HG03064 (cell line): ENCODE measurements at regions not wholly inside any gene's neighbourhood (a gene's known extent, or its start where the extent isn't known, plus 50 kb on each side); places are given as distances from the start of the nearest gene placed in this dataset.
"Not testable (repeated sequence)": the region's sequence is repeated elsewhere in the genome, so short reads cannot be mapped to it uniquely, and the experiment has no call there.

Experiments
- ATAC-seq: cut with Tn5 transposase; IDR thresholded peaks from one replicate; pipeline ENCODE4 v1.9.1; 2021; ENCODE audit warnings: low read depth; ENCODE audit not compliant: unreplicated experiment

DNA sequence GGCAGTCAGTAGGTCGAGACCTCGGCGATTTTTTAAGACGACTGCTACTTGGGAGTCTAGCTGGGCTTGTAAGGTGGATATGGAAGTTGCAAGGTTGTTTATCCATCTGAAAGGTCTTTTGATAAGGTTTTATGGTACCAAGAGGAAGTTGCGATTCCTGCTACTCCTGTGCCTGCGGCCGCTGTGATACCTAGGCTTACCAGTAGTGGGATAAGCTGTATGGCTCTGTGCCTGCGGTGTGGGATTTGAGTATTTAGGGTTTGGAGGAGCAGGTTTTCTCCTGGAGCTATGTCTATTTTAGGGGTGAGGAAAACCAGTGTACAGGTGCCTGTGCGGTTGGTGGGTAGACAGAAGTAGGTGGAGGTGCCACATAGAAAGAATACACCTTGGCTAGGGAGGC is 1059.8 kb downstream of the SI start:
- no peak for ATAC-seq

DNA sequence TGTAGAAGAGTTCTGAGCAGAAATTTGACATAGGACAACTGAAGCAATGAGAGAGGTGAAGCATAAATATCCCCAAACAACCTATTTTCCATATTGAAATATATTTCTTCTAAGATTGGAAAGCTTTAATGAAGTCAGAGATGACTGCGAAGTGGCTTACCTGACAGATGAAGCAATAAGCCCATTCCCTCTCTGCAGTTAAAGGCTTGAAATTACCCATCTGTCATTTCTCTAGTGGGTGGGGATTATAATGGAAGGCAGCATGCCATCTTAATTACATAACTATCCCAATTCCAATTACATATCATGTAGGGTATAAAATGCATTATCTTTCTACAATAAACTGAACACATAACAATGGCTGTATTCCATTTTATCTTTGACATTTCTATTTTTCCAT is 1070.5 kb downstream of the SI start:
- no peak for ATAC-seq

GRCh38 chr3:164004205-164004604 is 1074.1 kb downstream of the SI start:
- ATAC-seq = no peak

GRCh38 chr3:164003016-164003415 is 1075.3 kb downstream of the SI start:
- ATAC-seq = not testable (repeated sequence)

DNA sequence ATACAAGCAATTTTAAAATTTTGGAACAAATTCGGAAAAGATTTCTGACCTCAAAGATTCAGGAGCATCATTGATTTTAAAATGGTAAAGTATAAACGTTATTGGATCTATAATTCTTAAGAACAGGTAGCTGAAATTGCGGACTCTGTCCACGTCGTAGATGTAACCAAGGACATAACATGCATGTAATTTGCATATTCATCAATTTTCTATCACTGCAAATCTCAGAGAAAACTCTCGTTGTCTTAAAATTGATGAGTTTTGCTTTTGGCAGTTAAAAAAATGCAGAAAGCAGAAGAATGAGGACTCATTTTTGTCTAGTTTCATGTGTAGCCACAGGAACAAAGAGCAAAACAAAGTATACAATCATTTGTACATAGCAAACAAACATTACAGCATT is 1094.4 kb downstream of the SI start:
- ATAC-seq = no peak

DNA sequence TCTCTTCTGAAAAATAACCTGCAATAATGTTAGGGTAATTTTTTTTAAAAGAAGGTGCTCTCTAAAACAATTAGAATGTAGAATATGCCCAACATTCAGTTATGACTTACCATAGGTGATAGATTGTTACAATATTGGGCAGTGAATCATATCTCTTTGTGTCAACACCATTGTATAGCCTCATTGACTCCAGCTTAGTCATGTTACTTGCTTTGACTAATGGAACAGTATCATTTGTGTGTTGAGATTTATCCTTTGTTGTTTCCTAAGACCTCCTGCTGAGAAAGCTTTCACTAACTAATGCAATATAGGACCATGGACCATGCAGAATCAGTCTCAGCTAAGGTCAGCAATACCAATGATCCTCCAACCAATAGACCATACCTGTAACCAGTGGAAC is 1106.4 kb downstream of the SI start:
- no peak for ATAC-seq

- ATAC-seq = no peak
Observed at GRCh38 chr3:163957072-163957471, 1121.2 kb downstream of the SI start.

GRCh38 chr3:163953526-163953925 is 1124.8 kb downstream of the SI start:
- ATAC-seq = no peak

DNA sequence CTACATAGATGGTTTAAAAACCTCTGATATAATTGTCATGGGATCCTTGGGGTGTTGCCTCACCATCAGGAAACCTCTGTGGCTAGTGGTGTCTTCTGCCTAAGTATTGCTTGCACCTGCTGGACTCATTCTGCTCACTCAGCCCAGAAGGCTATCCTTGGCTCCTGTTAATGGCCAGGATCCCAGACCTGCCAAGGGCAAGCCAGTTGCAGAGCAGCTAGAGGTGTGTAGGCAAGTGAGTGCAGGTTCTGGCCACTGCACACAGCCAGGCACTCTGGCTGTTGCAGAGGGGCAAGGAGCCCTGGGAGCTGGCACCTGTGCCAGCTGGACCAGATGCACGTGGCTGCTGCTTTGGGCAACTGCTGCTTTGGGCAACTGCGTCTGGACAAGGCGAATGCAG is 1125.8 kb downstream of the SI start:
- ATAC-seq = no peak

DNA sequence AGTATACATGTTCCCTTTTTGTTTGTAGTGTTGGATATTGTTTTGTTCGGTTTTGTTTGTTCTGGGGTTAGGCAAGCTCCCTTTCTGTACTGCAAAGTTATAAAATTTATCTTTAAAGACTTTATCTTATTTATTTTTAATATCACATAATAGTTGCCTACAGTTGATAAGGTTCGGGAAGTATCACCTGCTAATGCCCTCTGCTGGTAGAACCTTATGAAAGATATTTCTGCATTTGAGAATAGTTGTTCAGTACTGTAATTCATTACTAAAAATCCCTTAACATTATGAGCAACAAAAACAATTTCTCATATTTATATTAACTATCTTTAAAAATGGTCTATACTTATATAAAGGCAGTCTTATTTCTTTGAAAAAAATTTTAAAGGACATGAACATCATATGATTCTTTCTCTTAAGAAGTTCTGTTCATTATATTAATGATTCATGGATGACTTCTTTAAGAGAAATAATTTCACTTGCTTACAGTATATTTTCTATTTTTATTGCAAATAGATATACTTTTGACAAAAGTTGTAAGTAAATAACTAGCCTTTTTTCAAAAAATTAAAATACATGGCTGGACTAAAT is 1126.8 kb downstream of the SI start:
- no peak for ATAC-seq

- ATAC-seq = no peak
Observed at GRCh38 chr3:163946785-163947184, 1131.5 kb downstream of the SI start.

GRCh38 chr3:163943664-163944063 is 1134.6 kb downstream of the SI start:
- no peak for ATAC-seq

- ATAC-seq = no peak
Observed at GRCh38 chr3:163939926-163940325, 1138.4 kb downstream of the SI start.

DNA sequence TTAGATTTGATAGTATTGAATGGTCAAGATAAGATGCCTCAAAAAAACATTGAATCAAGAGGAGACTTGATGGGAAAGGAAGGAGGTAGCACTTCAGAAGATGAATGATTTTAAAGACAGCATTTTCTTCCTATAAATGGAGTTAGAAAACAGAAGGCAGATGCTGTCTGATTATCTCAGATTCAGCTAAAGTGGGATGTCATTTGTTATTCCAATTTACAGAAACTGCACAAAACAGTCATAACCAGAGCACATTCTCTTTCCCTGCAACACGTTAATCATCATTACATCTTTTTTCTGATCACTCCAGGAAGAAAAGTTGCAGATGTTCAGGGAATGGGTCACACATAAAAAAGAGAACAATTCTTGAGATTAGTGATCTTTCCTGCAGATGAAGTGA is 1141.8 kb downstream of the SI start:
- no peak for ATAC-seq

DNA sequence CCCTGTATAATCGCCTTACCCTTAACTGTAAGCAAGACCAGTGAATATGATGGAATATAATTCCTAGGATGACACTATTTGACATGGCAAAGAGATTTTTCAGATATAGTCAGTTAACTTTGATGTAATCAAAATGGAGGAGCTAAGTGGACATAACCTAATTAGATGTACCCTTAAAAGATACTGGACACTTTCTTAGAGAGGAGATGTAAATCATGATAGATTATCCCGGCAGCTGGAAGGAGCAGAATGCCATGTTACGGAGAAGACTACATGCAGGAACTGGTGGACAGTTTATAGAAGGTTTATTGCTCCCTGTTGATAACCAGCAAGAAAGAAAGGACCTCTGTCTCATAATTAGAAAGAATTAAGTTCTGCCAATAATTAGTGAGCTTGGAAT is 1142.9 kb downstream of the SI start:
- no peak for ATAC-seq

DNA sequence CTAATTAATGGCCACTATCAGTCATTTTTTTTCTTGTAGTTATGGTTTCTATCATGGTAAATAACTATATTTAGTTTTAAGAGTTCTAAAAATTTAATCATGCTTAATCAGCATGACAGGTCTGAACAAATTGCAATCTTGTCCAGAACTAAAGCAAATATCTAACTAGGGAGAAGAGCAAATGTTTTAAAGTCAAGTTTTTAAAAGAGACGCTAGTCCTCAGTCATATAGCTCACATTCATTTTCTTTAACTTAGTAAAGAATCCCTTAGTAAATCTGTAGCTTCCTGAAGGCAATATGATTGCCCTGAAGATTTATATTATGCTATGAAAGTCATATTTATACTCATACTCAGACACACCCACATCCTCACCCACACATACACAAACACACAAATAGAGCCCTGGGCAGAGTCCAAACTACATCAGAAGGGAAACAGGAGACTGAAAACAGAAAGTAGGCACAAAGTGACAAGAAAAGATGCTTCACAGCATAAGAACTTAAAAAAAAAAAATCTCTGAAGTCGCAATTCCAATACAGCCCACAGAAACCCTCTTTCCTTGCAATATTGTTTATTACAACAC is 1149.1 kb downstream of the SI start:
- ATAC-seq = no peak

DNA sequence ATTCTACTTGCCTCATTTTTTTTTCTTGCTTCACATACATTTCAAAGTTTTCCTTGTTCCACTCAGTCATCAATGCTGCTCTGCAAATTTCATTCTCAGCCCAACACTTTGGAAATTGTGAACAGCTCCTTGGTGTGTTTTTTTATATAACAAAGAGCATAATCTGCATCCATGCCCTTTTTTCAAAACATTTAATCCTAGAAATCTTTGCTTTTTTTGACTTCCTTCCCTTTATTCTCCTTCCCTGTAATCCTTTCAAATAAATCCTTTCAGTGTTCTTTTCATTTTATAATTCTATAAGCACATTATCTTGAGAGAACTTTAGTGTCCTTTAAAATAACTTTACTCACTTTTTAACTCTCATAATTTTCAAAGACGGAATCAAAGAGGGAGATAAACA is 1150.8 kb downstream of the SI start:
- ATAC-seq = no peak

- ATAC-seq = no peak
Observed at GRCh38 chr3:163924600-163924999, 1153.7 kb downstream of the SI start.

DNA sequence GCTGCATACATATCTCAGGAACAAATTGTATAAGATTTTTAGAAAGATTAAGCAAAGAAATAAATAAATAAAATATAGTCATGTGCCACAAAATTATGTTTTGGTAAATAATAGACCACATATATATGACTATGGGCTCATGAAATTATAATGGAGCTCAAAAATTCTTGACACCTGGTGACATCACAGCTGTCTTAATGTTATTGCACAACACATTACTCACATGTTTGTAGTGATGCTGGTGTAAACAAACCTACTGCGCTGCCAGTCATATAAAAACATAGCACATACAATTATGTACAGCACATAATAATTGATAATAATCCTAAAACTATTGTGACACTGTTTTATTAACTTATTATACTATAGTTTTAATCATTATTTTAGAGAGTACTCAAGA is 1159.1 kb downstream of the SI start:
- no peak for ATAC-seq

- ATAC-seq = no peak
Observed at GRCh38 chr3:163916596-163917560, 1161.4 kb downstream of the SI start.

- no peak for ATAC-seq
Observed at GRCh38 chr3:163915280-163915679, 1163.0 kb downstream of the SI start.

GRCh38 chr3:163914567-163914966 is 1163.7 kb downstream of the SI start:
- no peak for ATAC-seq
